Sigmoid colon (tissue), 4 donors: ENCODE measurements at regions not wholly inside any gene's neighbourhood (a gene's known extent, or its start where the extent isn't known, plus 50 kb on each side); places are given as distances from the start of the nearest gene placed in this dataset.

ENCODE experiments used
- CTCF ChIP-seq, 4 experiments: fragments of 450-650 bp in 3 of 4; fragments of 200-600 bp in 1 of 4; IDR thresholded peaks; one replicate each; pipeline ENCODE4 v1.5.1; 2016 to 2019; ENCODE audit warnings: antibody characterized with exemption in 4 of 4, mild to moderate bottlenecking in 3 of 4, moderate library complexity in 2 of 4
- POLR2A ChIP-seq, 2 donors: fragments of 450-650 bp; IDR thresholded peaks; one replicate each; pipeline ENCODE4 v1.6.1; 2016; ENCODE audit warnings: antibody characterized with exemption in 2 of 2, mild to moderate bottlenecking in 2 of 2, moderate library complexity in 2 of 2
- POLR2AphosphoS5 ChIP-seq, 4 donors: sonication (generic); formaldehyde crosslinking; IDR thresholded peaks; one replicate each; pipeline ENCODE4 v1.6.1; 2017; ENCODE audit warnings: antibody characterized with exemption in 4 of 4

- TF ChIP-seq POLR2AphosphoS5 (IDR thresholded peaks at IDR 0.05) = no peak
- TF ChIP-seq CTCF (IDR thresholded peaks at IDR 0.05) = no peak
- no peak for TF ChIP-seq POLR2A (IDR thresholded peaks at IDR 0.05)
These were observed 478.7 kb downstream of the MEI4 start for GRCh38 chr6:78131521-78131920.
